Cardiac fibroblast (primary cell): ENCODE measurements at regions not wholly inside any gene's neighbourhood (a gene's known extent, or its start where the extent isn't known, plus 50 kb on each side); places are given as distances from the start of the nearest gene placed in this dataset.
"Not testable (repeated sequence)": the region's sequence is repeated elsewhere in the genome, so short reads cannot be mapped to it uniquely, and the experiment has no call there.

Experiments used
- DNase-seq, 2 donors: peaks; one replicate each; pipeline versions ENCODE4 v3.0.0 to v3.0.0-alpha.2; 2010; ENCODE audit warnings: low read depth in 2 of 2
- H3K4me3 ChIP-seq, 2 donors: replicated peaks in 1 of 2; 1 replicate in 1 of 2; 2 replicates in 1 of 2; pipeline ENCODE4 v1.5.1; 2011; ENCODE audit warnings: low read depth in 2 of 2, low read length in 2 of 2, mild to moderate bottlenecking in 2 of 2, moderate library complexity in 1 of 2
- CTCF ChIP-seq: IDR thresholded peaks from one replicate; pipeline ENCODE4 v1.5.1; 2011; ENCODE audit warnings: low read depth, mild to moderate bottlenecking, low read length, inconsistent platforms

GRCh38 chr6:170140129-170140528, 150.7 kb downstream of the DLL1 start:
- no peak for DNase-seq
- H3K4me3 ChIP-seq, result no peak overlapping the region
- TF ChIP-seq CTCF, result no peak

- no peak overlapping the region for H3K4me3 ChIP-seq
- TF ChIP-seq CTCF, result no peak
- DNase-seq, result no peak
These were observed 151.3 kb downstream of the DLL1 start for GRCh38 chr6:170139531-170139930.

- not testable (repeated sequence) for H3K4me3 ChIP-seq, DNase-seq
These were observed 151.8 kb downstream of the DLL1 start for GRCh38 chr6:170139046-170139445.

- no peak for DNase-seq
- no peak overlapping the region for H3K4me3 ChIP-seq
- TF ChIP-seq CTCF, result no peak
These were observed 152.7 kb downstream of the DLL1 start for GRCh38 chr6:170137911-170138910.

- DNase-seq, result peak; percentile 3 to 27
- no peak overlapping the region for H3K4me3 ChIP-seq
These were observed 153.5 kb downstream of the DLL1 start for GRCh38 chr6:170137176-170137891.

GRCh38 chr6:170136541-170137175, 154.2 kb downstream of the DLL1 start:
- no peak for DNase-seq
- TF ChIP-seq CTCF, result no peak
- no peak overlapping the region for H3K4me3 ChIP-seq

More at GRCh38 chr6:170137176-170137891, 153.5 kb downstream of the DLL1 start:
- no peak for TF ChIP-seq CTCF
